AG04449 (cell line): ENCODE measurements at regions not wholly inside any gene's neighbourhood (a gene's known extent, or its start where the extent isn't known, plus 50 kb on each side); places are given as distances from the start of the nearest gene placed in this dataset.

Experiments used
- CTCF ChIA-PET: fragments of 350-600 bp; formaldehyde crosslinking; extraction: SDS; loops from one replicate; lab custom pipeline; 2021; ENCODE audit warnings: antibody characterized with exemption; lab: Yijun Ruan, JAX
- POLR2A ChIA-PET: fragments of 400-600, 350-600 bp; formaldehyde crosslinking; extraction: SDS; loops from one replicate; lab custom pipeline; 2020; ENCODE audit warnings: antibody characterized with exemption, inconsistent platforms; lab: Yijun Ruan, JAX
- DNase-seq: peaks from one replicate; pipeline ENCODE4 v3.0.0-alpha.2; 2010; ENCODE audit warnings: low read depth, low spot score
- H3K4me3 ChIP-seq: 2 replicates; pipeline ENCODE4 v1.5.1; 2011; ENCODE audit warnings: low read depth, mild to moderate bottlenecking, control low read depth, low read length
- CTCF ChIP-seq: IDR thresholded peaks from one replicate; pipeline ENCODE4 v1.5.1; 2011; ENCODE audit warnings: mild to moderate bottlenecking, moderate library complexity, low read length, control low read depth, inconsistent platforms; ENCODE audit not compliant: insufficient read depth; ENCODE audit errors: missing control alignments

GRCh38 chr13:111399334-111399733 is 78.9 kb downstream of the TEX29 start:
- CTCF ChIA-PET, result interaction anchor here (0.5 kb wide), 1 partner anchor 175 kb away, joined by 3 read pairs; no protein-coding TSS in a partner anchor
- POLR2A ChIA-PET, result no interaction called here
- no peak for TF ChIP-seq CTCF

DNA sequence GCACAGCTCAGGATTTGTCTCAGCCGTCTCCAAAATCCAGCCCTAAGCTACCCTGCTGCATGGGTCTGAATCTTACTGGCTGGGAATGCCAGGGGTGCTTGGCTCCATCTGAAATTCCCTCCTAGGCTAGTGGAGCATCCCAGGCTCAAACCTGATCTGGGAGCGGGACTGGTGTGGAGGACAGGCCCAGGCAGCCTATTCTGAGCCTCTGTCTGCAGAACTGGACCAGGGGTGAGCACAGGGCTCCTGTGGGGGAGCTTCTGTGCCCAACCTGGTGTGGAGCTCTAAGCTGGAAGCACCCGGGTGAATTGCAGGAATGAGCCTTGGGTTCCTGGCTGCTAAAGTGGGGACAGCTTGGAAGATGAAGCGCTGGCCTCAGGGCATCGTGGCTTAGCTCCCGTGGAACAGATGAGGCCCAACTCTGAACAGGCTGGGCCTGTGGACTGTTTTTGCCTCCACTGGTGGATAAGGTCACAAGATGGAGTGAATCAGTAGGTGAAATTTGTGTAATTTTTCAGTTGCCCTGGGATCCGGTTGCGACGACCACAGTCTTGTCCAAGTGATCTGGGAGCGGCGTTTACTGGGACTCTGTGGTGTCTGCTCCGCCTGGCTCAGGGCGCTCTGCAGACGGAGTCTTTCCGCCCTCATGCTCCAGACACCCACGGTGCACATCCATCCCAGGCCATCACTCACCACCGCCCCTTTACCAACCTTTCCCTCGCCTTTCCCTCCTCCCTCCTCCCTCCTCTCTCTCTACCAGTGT is 79.5 kb downstream of the TEX29 start:
- DNase-seq, result no peak

More at GRCh38 chr13:111399334-111399733, 78.9 kb downstream of the TEX29 start:
- no peak for DNase-seq
- H3K4me3 ChIP-seq, result no peak overlapping the region

DNA sequence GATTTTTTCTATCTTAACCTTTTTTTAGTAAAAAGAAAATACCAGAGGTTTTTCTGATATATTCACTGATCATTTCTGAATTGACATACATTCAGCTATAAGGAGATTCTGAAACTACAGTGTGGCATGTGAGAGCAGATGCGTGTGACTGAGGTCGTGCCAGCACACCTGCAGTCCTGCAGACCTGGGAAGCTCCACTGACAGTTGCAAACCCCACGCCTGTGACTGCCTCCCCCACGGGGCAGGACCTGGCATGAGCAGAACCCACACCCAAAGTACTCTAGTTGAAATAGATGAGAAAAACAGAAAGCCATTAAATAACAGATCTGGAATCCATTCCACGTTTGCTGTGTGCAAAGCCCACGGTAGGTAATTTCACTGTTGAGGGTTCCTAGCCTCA is 80.7 kb downstream of the TEX29 start:
- no peak for TF ChIP-seq CTCF
- ChIA-PET POLR2A (no interaction called here), CTCF (no interaction called here)
- DNase-seq, result no peak
- H3K4me3 ChIP-seq, result no peak overlapping the region

More for the DNA sequence above, 79.5 kb downstream of the TEX29 start:
- no peak overlapping the region for H3K4me3 ChIP-seq
- TF ChIP-seq CTCF, result no peak
- CTCF ChIA-PET, result no interaction called here
- POLR2A ChIA-PET, result no interaction called here

DNA sequence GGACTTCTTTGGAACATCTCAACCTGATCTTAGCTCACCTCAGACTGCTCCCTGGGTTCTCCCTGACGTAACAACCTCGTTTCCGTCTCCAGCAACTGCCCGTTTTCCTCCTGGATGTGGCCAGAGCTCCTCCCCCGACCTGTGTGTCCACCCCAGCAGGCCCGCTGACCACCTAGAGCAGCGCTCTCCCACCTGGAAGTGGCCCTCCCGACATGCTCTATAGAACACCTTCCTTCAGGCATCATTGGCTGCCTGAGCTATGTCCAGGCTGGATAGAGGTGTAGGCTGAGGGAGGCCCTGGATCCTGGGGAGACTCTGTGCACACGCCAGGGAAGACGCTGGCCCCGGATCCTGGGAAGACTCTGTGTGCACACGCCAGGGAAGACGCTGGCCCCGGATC is 81.3 kb downstream of the TEX29 start:
- CTCF ChIA-PET, result no interaction called here
- H3K4me3 ChIP-seq, result no peak overlapping the region
- POLR2A ChIA-PET, result no interaction called here
- DNase-seq, result no peak
- TF ChIP-seq CTCF, result no peak

GRCh38 chr13:111402441-111402840 is 82.0 kb downstream of the TEX29 start:
- POLR2A ChIA-PET, result no interaction called here
- CTCF ChIA-PET, result no interaction called here
- DNase-seq, result no peak
- H3K4me3 ChIP-seq, result no peak overlapping the region
- TF ChIP-seq CTCF, result no peak

DNA sequence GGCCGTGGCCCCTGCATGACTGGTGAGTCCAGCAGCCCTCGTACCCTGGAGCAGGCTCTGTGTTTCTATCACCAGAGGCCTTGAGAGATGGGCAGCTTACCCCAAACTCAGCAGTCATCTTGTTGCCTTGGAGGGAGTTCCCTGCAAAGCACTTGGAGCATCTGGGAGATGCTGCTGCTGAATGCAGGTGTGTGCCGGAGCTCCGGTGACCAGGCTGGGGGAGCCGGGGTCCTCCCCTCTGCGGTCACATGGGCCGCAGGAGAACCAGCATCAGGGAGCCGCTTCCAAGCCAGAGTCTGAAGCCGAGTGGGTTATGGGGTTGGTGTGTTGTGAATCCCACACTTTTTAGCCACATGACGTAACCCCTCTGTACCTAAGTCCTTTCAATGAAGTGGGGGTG is 82.8 kb downstream of the TEX29 start:
- POLR2A ChIA-PET, result no interaction called here
- no peak for TF ChIP-seq CTCF
- CTCF ChIA-PET, result no interaction called here
- DNase-seq, result no peak
- no peak overlapping the region for H3K4me3 ChIP-seq
